WTC11 (cell line): ENCODE measurements at regions not wholly inside any gene's neighbourhood (a gene's known extent, or its start where the extent isn't known, plus 50 kb on each side); places are given as distances from the start of the nearest gene placed in this dataset.

Source experiments
- ATAC-seq: fragments of 200-7000 bp; cut with Tn5 transposase; 2 replicates; pipeline ENCODE4 v1.10.0; 2021; ENCODE audit warnings: mild to moderate bottlenecking, moderate library complexity
- CTCF ChIA-PET: fragments of 300-600 bp; sonication (Branson Sonifier 250); formaldehyde crosslinking; loops from one replicate; lab custom pipeline; 2021; ENCODE audit warnings: antibody characterized with exemption; lab: Charles Lee
- POLR2A ChIA-PET: fragments of 350-600 bp; sonication (Branson Sonifier 250); formaldehyde crosslinking; loops from one replicate; lab custom pipeline; 2021; ENCODE audit warnings: antibody characterized with exemption; lab: Charles Lee
- DNase-seq: peaks from one replicate; pipeline ENCODE4 v3.0.0; 2021; ENCODE audit warnings: low spot score
- H3K27ac Mint-ChIP-seq: 2 replicates; pipeline ENCODE4 v1.8.0; 2021; ENCODE audit warnings: mixed read lengths
- H3K27me3 Mint-ChIP-seq: 2 replicates; pipeline ENCODE4 v1.8.0; 2021; ENCODE audit warnings: low read depth, mild to moderate bottlenecking, moderate library complexity, mixed read lengths
- H3K36me3 Mint-ChIP-seq: 2 replicates; pipeline ENCODE4 v1.8.0; 2021; ENCODE audit warnings: mixed read lengths
- H3K4me1 Mint-ChIP-seq: 2 replicates; pipeline ENCODE4 v1.8.0; 2022; ENCODE audit warnings: mixed read lengths
- H3K4me3 Mint-ChIP-seq: 2 replicates; pipeline ENCODE4 v1.8.0; 2021; ENCODE audit warnings: mild to moderate bottlenecking, moderate library complexity, mixed read lengths
- H3K9me3 Mint-ChIP-seq: 2 replicates; pipeline ENCODE4 v1.8.0; 2021; ENCODE audit warnings: mixed read lengths
- CREM ChIP-seq: sonication (generic); formaldehyde crosslinking; IDR thresholded peaks from 2 replicates; pipeline ENCODE4 v1.8.1; 2022; ENCODE audit warnings: mild to moderate bottlenecking, missing genetic modification reagents, moderate library complexity
- ESRRA ChIP-seq: sonication (generic); formaldehyde crosslinking; IDR thresholded peaks from 2 replicates; pipeline ENCODE4 v1.8.1; 2022; ENCODE audit warnings: mild to moderate bottlenecking, missing genetic modification reagents, borderline replicate concordance
- GRHL2 ChIP-seq: fragments of 250-450 bp; sonication (Bioruptor Pico); IDR thresholded peaks from 2 replicates; pipeline ENCODE4 v1.8.0; 2022; ENCODE audit warnings: mild to moderate bottlenecking, moderate library complexity; ENCODE audit not compliant: insufficient replicate concordance, severe bottlenecking
- HMGXB4 ChIP-seq: sonication (generic); formaldehyde crosslinking; IDR thresholded peaks from 2 replicates; pipeline ENCODE4 v1.8.1; 2023; ENCODE audit warnings: mild to moderate bottlenecking, moderate library complexity, missing genetic modification reagents
- IRF2 ChIP-seq: sonication (generic); formaldehyde crosslinking; IDR thresholded peaks from 2 replicates; pipeline ENCODE4 v1.8.0; 2022; ENCODE audit warnings: low read depth, missing genetic modification reagents, borderline replicate concordance
- JAZF1 ChIP-seq: fragments of 250-450 bp; sonication (Bioruptor Pico); IDR thresholded peaks from 2 replicates; pipeline ENCODE4 v1.9.0; 2021; ENCODE audit warnings: moderate library complexity, mild to moderate bottlenecking, inconsistent platforms
- MAX ChIP-seq: sonication (generic); formaldehyde crosslinking; IDR thresholded peaks from 2 replicates; pipeline ENCODE4 v1.8.0; 2022; ENCODE audit warnings: mild to moderate bottlenecking, missing genetic modification reagents
- MLX ChIP-seq: sonication (generic); formaldehyde crosslinking; IDR thresholded peaks from 2 replicates; pipeline ENCODE4 v1.8.1; 2023; ENCODE audit warnings: mild to moderate bottlenecking, missing genetic modification reagents, moderate library complexity
- NFATC4 ChIP-seq: fragments of 250-450 bp; sonication (Bioruptor Pico); IDR thresholded peaks from 2 replicates; pipeline ENCODE4 v1.9.0; 2021; ENCODE audit warnings: mild to moderate bottlenecking
- NR2C2 ChIP-seq: sonication (generic); formaldehyde crosslinking; IDR thresholded peaks from 2 replicates; pipeline ENCODE4 v1.8.0; 2022; ENCODE audit warnings: mild to moderate bottlenecking, missing genetic modification reagents
- PRDM15 ChIP-seq: sonication (generic); formaldehyde crosslinking; IDR thresholded peaks from 2 replicates; pipeline ENCODE4 v1.8.0; 2022; ENCODE audit warnings: missing genetic modification reagents
- PREB ChIP-seq: sonication (generic); formaldehyde crosslinking; IDR thresholded peaks from 2 replicates; pipeline ENCODE4 v1.8.1; 2022; ENCODE audit warnings: mild to moderate bottlenecking, missing genetic modification reagents, moderate library complexity, borderline replicate concordance
- SMAD3 ChIP-seq: sonication (generic); formaldehyde crosslinking; IDR thresholded peaks from 2 replicates; pipeline ENCODE4 v1.8.0; 2022; ENCODE audit warnings: missing genetic modification reagents, mild to moderate bottlenecking, borderline replicate concordance
- SMAD4 ChIP-seq: sonication (generic); formaldehyde crosslinking; IDR thresholded peaks from 2 replicates; pipeline ENCODE4 v1.8.0; 2022; ENCODE audit warnings: mild to moderate bottlenecking, missing genetic modification reagents
- TEAD4 ChIP-seq: sonication (generic); formaldehyde crosslinking; IDR thresholded peaks from 2 replicates; pipeline ENCODE4 v1.8.0; 2022; ENCODE audit warnings: mild to moderate bottlenecking, missing genetic modification reagents
- TP53 ChIP-seq: sonication (generic); formaldehyde crosslinking; IDR thresholded peaks from 2 replicates; pipeline ENCODE4 v1.8.1; 2023; ENCODE audit warnings: mild to moderate bottlenecking, missing genetic modification reagents
- ZNF396 ChIP-seq: fragments of 250-450 bp; sonication (Bioruptor Pico); IDR thresholded peaks from 2 replicates; pipeline ENCODE4 v1.8.0; 2021; ENCODE audit warnings: mild to moderate bottlenecking, moderate library complexity, borderline replicate concordance
- ZSCAN18 ChIP-seq: fragments of 250-450 bp; sonication (Bioruptor Pico); IDR thresholded peaks from 2 replicates; pipeline ENCODE4 v2.1.2; 2022; ENCODE audit warnings: mild to moderate bottlenecking, moderate library complexity

GRCh38 chr5:154628685-154629084 lies 126.5 kb upstream of the LARP1 start (continued):
- TF ChIP-seq ZSCAN18 (CRISPR knock-in tag) (no peak), ESRRA (CRISPR knock-in tag) (no peak), TP53 (CRISPR knock-in tag) (no peak), ZNF396 (no peak), CREM (CRISPR knock-in tag) (no peak)
- TF ChIP-seq, all 79 proteins: peak for 0

GRCh38 chr5:154627698-154628678 lies 127.2 kb upstream of the LARP1 start:
- Mint-ChIP-seq H3K27me3 (peaks cover 2% of the 10 kb centered on the region; the same call in 1 of the 2 replicates), H3K36me3 (no peaks in the 10 kb centered on the region), H3K4me1 (peaks cover 2% of the 10 kb centered on the region; the same call in 1 of the 2 replicates), H3K4me3 (no peak overlapping the region), H3K27ac (no peak overlapping the region), H3K9me3 (no peaks in the 10 kb centered on the region)
- POLR2A ChIA-PET, result no interaction called here
- no peak for TF ChIP-seq GRHL2 (CRISPR knock-in tag)
- TF ChIP-seq CREM (CRISPR knock-in tag), result no peak
- TF ChIP-seq IRF2 (CRISPR knock-in tag), result no peak
- no peak for TF ChIP-seq MAX (CRISPR knock-in tag)
- no peak for TF ChIP-seq NFATC4 (CRISPR knock-in tag)
- no peak for TF ChIP-seq PRDM15 (CRISPR knock-in tag)
- TF ChIP-seq NR2C2 (CRISPR knock-in tag), result no peak
- TF ChIP-seq MLX (CRISPR knock-in tag), result no peak
- TF ChIP-seq TEAD4 (CRISPR knock-in tag), result no peak
- TF ChIP-seq HMGXB4 (CRISPR knock-in tag), result no peak
- TF ChIP-seq PREB, result no peak
- TF ChIP-seq SMAD4 (CRISPR knock-in tag), result no peak
- no peak for TF ChIP-seq JAZF1 (CRISPR knock-in tag)
- TF ChIP-seq SMAD3 (CRISPR knock-in tag), result no peak
- DNase-seq (no peak), ATAC-seq (no peak)
- CTCF ChIA-PET, result interaction anchor here (0.7 to 2.2 kb wide), 3 partner anchors 12 to 556 kb away, joined by 3 to 8 read pairs (median 4); no protein-coding TSS in a partner anchor
